ENCODE measurements at regions not wholly inside any gene's neighbourhood (a gene's known extent, or its start where the extent isn't known, plus 50 kb on each side); places are given as distances from the start of the nearest gene placed in this dataset.

- DNase-seq (ENCODE audit: low spot score): no peak
These were observed 92.6 kb upstream of the IL12B start for GRCh38 chr5:159422910-159423309.

GRCh38 chr5:159424123-159424522 lies 93.8 kb upstream of the IL12B start:
- no peak for DNase-seq (ENCODE audit: low spot score)

GRCh38 chr5:159426694-159427093 lies 96.4 kb upstream of the IL12B start:
- DNase-seq (ENCODE audit: low spot score): no peak

DNA sequence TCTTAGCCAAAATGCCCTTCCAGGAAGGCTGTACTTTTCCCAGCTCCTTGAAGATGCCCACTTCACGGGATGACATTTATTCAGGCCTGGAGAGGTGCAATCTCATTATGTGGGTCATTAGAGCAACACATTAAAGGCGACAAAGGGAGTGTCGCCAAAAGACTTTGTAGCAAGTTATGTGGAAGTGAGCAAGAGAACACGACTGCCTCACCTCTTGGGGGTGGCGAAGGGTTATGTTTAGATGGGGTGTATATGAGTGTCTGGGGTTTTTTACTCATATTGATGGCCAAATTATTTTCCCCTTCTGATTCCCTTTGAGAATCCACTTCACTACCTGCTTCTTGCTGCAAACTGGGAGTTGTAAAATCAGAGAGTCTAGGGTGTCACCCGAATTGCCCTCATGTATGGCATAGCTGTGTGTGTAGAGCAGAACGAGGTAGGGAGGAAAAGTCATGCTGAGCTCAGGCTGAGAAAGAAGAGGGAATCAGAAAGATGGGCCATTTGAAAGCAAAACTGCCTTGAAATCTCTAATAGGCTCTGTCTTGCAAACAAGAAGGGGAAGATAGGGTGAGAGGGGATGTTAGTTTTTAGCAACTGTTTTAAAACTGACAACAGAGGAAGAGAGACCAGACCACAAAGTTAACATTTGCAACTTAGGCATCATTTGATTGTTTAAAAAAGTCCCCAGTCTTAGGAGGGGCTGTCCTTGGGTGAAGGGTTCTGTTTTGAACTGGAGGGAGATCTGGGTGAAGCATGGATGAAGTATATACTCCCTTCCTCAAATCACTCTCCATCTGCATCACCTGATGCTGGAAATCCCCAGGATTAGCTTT lies 97.1 kb upstream of the IL12B start:
- DNase-seq (ENCODE audit: low spot score): peak; percentile 12

- DNase-seq (ENCODE audit: low spot score): no peak
These were observed 100.2 kb upstream of the IL12B start for GRCh38 chr5:159430361-159431012.

GRCh38 chr5:159435855-159436254 lies 105.6 kb upstream of the IL12B start:
- no peak for DNase-seq (ENCODE audit: low spot score)

DNA sequence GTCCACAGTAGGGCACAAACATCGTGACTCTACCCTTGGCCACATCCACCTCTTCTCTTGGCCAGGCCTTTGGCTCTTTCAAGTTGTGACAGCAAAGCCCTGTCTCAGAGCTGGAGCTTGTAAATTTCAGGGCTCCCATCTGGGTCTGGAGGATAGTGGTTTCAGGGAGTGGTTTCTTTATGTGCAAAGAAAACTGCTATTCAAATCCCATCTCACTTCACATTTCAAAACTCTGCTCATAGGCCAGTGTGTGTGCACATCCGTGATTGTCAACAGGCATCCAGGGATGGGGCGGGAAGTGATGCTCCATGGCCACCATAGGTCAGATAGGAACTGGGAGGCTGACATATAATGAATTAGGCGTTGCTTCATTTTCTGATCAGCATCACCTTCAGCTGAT lies 107.8 kb upstream of the IL12B start:
- no peak for DNase-seq (ENCODE audit: low spot score)

DNA sequence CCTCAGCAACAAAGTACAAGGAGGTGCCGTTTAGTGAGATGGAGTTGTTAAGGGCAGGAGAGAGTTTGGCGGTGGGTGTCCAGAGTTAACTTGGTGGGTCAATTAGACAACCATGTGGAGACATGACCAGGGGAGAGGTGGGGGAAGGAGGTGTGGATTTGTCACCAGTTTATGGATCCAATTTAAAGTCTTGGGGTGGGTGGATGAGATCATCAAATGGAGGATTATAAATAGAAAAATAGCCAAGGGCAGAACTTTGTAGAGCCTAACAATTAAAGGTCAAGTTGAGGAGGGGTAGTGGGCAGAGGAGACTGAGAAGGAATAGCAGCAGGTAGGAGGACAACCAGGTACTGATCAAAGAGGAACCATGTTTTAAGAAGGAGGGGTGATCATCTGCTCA lies 108.7 kb upstream of the IL12B start:
- no peak for DNase-seq (ENCODE audit: low spot score)

GRCh38 chr5:159440235-159440634 lies 109.9 kb upstream of the IL12B start:
- DNase-seq (ENCODE audit: low spot score): no peak

DNA sequence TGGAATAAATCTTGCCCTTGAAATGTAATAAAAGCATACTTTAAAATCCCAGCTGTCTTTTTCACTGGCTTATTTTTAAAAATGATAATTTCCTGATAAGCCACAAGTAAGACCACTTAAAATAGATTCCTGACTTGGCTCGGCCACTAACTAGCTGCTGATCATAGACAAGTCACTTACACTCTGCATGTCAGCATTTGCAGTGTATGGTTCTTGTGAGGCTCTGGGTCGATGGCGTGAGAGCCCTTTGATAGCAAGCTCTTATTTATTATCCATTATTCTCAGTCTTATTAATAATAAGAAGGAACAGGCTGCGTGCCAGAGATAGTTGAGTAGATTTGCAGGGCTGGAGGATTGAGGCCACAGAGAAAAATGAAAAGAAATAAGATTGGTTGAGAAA lies 110.7 kb upstream of the IL12B start:
- DNase-seq (ENCODE audit: low spot score): no peak

DNA sequence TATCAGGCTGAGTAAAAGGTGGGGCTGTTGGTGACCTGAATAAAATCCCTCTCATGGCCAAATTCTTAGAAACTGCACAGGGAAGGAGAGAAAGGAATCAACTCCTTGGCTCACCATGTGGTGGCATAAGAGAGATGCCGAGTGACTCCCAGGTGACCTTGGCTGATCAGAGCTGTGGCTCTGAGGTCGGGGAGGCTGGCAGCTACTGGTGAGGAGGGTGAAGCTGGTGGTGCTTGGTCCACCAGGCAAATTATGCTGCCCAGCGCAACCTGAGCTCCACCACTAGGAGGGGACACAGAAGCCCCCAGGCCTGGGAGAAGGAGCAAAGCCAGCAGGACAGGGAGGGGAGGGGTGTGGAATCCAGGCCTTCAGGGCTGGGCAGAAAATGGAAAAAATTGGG lies 111.2 kb upstream of the IL12B start:
- no peak for DNase-seq (ENCODE audit: low spot score)

GRCh38 chr5:159442206-159442850 lies 112.0 kb upstream of the IL12B start:
- DNase-seq (ENCODE audit: low spot score): no peak

DNA sequence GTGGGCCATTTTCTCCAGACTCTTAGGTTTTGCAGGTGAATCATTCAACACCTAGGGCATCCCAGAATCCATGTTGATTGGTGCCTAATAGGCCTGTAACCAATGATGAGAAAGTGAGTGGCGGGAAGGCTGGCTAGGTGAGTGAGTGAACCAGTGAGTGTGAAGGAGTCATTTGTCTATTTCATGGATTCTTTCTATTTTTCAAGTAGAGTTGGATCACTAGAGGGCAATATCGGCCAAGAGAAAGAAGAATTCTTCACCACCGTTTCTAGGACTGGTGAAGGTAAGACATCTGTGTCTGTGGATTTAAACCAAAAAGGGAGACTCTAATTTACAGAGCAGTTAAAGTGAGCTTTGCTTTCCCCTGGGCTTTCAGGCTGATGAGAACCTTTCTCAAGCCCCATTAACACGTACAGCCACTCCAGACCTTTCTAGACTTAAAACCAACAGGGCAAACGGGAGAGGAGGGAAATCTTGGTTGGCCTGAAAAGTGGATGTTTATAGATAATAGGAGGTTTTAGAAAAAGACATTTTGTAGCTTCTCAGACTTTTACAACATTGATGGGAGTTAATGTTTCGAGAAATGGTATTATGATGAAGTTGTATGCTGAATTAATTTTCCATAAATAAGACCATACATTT lies 114.3 kb upstream of the IL12B start:
- DNase-seq (ENCODE audit: low spot score): peak; percentile 68

DNA sequence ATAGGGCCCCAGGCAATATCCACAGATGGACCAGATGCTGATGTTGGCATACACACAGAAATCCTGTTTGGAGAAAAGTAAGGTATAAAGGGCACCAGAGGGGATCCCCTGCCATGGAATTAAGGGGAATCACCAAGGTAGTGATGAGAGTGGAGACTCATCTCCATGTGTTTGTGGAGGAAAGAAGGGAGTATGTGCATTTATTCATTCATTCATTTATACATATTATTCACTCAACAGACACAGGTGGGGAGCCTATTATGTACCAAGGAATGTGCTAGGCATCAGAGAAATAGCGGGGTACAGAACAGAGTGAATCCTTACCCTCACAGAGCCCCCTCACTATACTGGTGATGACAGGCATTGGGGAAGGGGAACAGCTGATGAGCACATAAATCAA lies 116.8 kb upstream of the IL12B start:
- no peak for DNase-seq (ENCODE audit: low spot score)

DNA sequence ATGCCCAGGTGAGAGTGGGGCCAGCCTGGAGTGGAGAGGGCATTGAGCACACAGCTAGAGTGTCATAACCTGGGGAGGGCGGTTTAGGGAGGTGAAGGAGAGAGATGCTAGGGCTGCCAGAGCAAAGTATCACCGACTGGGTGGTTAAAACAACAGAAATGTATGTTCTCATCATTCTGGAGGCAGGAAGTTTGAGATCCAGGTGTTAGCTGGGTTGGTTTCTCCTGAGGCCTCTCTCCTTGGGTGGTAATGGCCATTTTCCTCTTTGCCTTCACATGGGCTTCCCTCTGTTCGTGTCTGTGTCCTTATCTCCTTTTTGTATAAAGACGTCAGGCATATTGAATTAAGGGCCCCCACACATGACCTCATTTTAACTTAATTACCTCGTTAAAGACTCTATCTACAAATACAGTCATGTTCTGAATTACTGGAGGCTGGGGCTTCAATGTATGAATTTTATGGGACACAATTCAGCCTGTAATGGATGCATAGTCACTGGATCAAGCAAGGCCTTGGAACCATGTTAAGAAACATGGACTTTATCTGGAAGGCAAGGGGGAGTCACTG lies 118.6 kb upstream of the IL12B start:
- no peak for DNase-seq (ENCODE audit: low spot score)

DNA sequence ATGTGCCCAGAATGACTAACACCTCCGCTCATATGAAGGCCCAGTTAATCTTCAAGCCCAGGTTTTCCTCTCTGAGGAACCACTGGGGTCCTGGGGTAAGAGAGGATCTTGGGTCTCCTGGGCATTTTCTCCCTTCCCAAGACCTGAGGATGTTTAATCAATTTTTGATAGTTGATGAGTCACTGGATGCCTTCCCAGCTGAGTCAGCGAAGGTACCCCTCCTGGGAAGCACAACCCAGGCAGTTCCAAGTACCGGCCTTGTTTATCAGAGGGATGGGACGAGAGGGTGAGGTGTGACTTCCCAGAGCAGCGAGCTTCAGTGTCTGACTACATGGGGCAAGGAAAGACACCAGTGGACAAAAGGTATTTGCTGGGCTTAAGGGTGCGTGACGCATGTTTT lies 119.6 kb upstream of the IL12B start:
- no peak for DNase-seq (ENCODE audit: low spot score)

- DNase-seq (ENCODE audit: low spot score): no peak
These were observed 120.1 kb upstream of the IL12B start for GRCh38 chr5:159450417-159450816.

DNA sequence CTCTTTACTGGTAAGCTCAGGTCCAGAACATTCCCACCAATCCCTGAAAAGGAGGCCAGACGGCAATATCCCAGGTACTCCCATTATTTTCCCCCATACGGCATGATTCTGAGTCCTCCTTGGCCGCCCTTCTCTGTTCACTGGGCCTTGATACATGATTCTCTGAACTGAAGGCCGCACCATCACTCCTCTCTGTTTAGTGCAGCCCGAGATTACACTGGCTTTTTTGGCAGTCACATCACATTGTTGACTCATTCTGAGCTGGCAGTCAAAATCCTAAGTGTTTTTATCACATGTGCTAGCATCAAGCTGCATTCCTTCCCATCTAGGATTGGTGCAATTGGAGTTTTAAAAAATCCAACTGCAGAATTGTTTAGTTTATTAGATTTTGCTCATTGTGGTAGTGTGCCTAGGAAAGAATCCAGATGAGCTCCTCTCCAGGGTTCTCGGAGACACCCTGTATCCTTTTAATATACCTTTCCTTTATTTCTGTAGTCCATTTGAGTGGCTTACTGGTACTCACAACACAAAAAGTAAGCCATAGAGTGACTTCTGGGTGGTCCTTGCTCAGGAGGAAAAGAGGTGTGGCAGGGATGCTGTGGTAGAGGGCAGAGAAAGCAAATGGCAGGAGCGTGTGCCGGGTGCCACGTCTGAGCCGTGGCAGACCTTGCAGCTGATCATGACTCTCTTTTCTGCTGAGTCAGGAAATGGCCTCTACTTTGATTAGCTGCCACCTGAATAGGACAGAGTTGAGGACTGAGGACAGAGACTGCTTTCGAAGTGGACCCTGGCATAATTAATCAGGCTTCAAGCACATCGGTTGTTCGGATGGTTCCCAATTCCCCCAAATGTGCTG lies 121.1 kb upstream of the IL12B start:
- DNase-seq (ENCODE audit: low spot score): peak; percentile 21

DNA sequence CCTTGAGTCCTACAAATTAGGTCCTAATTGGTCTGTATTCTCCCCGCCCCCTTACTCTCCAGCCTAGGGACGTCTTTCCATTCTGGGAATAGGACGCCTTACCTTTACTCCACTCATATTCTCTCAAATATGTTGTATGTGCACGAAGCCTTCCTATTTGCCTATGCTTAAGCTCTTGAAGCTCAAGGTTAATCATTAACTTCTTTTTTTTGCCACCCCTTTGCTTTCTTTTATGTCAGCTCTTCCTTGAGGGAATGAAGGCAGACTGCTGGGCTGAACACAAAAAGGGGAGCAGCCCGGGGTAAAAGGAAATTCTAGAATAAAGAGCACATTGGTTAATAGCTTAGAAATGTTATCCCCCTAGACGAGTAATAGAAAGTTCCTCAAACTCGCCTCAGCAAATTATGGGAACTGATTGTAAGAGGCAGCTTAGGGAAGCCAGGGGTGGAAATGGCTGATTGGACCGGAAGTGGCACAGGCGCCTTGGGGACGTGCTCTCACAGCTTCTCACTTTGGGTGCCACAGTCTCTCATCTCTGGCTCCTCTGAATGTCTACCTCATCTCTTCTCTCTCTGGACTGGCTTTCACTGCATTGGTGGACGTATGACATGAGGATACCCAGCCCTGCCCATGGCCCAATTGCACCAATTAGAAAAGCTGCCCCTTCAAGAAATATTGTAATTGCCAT lies 122.3 kb upstream of the IL12B start:
- peak; percentile 42 for DNase-seq (ENCODE audit: low spot score)

DNA sequence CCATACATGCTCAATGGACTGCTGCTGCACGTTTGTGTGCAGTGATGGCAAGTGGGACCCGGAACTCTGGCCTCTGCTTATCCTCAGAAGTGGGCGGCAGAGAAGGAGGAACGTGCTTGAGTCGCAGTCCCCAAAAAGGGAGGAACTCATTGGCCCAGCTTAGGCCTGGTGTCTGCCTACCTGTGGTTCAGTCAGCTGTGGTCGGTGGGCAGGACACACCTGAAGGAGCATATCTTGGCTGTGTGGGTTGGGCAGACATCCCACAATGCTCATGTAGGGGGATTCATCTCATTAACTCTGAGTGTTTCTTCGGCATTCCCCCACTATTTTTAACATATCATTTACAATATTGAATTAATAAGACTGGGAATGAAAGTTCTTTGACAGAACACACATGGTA lies 122.9 kb upstream of the IL12B start:
- no peak for DNase-seq (ENCODE audit: low spot score)

GRCh38 chr5:159456261-159456660 lies 126.0 kb upstream of the IL12B start:
- DNase-seq (ENCODE audit: low spot score): no peak

All from pons (tissue), 1 donor.